Uterus (tissue), 2 donors: ENCODE measurements at regions not wholly inside any gene's neighbourhood (a gene's known extent, or its start where the extent isn't known, plus 50 kb on each side); places are given as distances from the start of the nearest gene placed in this dataset.

Experiments
- POLR2A ChIP-seq, 2 donors: fragments of 450-650 bp; IDR thresholded peaks; one replicate each; pipeline ENCODE4 v1.6.1; 2016; ENCODE audit warnings: antibody characterized with exemption in 2 of 2, mild to moderate bottlenecking in 1 of 2, moderate library complexity in 1 of 2
- TF ChIP-seq, protein P1 (sequence below), 4 experiments: fragments of 200-600 bp in 2 of 4; fragments of 450-650 bp in 2 of 4; sonication (generic) in 2 of 4; IDR thresholded peaks; one replicate each; pipeline ENCODE4 v1.5.1; 2016 to 2019; ENCODE audit warnings: antibody characterized with exemption in 4 of 4, mild to moderate bottlenecking in 2 of 4, moderate library complexity in 1 of 4

DNA sequence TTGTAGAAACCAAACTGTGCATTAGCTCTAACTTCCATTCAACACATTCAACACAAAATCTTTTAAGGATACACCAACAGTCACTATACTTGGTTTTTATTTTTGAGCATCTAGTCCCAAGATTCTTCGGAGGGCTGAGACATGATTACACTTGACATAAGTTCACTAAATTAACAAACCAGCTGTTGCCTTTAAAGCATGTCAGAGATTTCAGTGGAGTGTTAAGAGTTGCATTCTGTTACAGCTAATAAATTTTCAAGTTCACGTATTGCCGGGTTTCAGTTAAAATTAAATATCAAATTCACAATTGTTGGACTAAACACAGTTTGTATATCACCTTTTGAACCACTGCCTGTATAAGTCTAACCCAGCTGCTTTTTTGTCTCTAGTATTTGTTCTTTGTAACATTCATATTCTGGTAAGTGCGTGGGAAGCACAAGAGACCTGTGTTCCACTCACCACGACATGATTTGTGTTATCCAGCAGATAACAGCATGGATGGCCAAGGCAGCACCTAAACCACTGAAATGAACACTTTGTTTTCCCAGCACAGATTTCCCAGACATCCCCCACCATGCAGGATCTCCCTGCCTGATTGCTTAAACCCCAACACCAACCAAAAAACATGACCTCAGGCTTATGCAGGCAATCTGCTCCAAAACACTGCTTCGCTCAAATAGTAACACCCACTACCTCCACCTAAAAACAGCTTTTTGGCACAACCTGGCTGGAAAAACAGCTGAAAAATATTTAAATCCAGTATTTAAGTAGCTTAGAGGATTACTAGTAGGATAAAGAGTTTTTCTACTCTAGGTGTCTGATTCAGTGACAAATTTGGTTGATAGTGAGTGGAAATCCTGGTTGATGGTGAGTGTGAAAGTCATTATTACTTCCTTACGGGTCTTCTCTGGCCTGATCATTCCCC is 286.5 kb upstream of the NT5E start:
- TF ChIP-seq, protein P1, sequence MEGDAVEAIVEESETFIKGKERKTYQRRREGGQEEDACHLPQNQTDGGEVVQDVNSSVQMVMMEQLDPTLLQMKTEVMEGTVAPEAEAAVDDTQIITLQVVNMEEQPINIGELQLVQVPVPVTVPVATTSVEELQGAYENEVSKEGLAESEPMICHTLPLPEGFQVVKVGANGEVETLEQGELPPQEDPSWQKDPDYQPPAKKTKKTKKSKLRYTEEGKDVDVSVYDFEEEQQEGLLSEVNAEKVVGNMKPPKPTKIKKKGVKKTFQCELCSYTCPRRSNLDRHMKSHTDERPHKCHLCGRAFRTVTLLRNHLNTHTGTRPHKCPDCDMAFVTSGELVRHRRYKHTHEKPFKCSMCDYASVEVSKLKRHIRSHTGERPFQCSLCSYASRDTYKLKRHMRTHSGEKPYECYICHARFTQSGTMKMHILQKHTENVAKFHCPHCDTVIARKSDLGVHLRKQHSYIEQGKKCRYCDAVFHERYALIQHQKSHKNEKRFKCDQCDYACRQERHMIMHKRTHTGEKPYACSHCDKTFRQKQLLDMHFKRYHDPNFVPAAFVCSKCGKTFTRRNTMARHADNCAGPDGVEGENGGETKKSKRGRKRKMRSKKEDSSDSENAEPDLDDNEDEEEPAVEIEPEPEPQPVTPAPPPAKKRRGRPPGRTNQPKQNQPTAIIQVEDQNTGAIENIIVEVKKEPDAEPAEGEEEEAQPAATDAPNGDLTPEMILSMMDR (IDR thresholded peaks at IDR 0.05), result no peak
- no peak for TF ChIP-seq POLR2A (IDR thresholded peaks at IDR 0.05)
